Large intestine (tissue), 3 donors: ENCODE measurements at regions not wholly inside any gene's neighbourhood (a gene's known extent, or its start where the extent isn't known, plus 50 kb on each side); places are given as distances from the start of the nearest gene placed in this dataset.
A peak's percentile ranks its signal among the peaks of the same experiment; 100 is the strongest.
"Not testable (repeated sequence)": the region's sequence is repeated elsewhere in the genome, so short reads cannot be mapped to it uniquely, and the experiment has no call there.

Experiments used
- DNase-seq, 2 donors: peaks; one replicate each; pipeline versions ENCODE4 v3.0.0 to v3.0.0-alpha.2; 2013
- H3K27ac ChIP-seq: one replicate; pipeline ENCODE4 v1.5.1; 2013; ENCODE audit warnings: low read length
- H3K27me3 ChIP-seq: 2 replicates; pipeline ENCODE4 v1.6.1; 2013; ENCODE audit warnings: low read length; ENCODE audit not compliant: control insufficient read depth, insufficient read depth
- H3K36me3 ChIP-seq: 2 replicates; pipeline ENCODE4 v1.6.1; 2013; ENCODE audit warnings: low read length; ENCODE audit not compliant: control insufficient read depth, insufficient read depth
- H3K4me1 ChIP-seq: one replicate; pipeline ENCODE4 v1.6.1; 2013; ENCODE audit warnings: low read length; ENCODE audit not compliant: control insufficient read depth, insufficient read depth
- H3K4me3 ChIP-seq: one replicate; pipeline ENCODE4 v1.5.1; 2013; ENCODE audit warnings: low read length
- H3K9me3 ChIP-seq: one replicate; pipeline ENCODE4 v1.6.1; 2013; ENCODE audit warnings: mild to moderate bottlenecking, low read depth, low read length, moderate library complexity; ENCODE audit not compliant: control insufficient read depth
- WGBS: methylation state at CpG from one replicate; pipeline ENCODE4 v1.1.5; 2013; ENCODE audit warnings: low lambda C conversion rate; ENCODE audit not compliant: insufficient coverage; 5-methylcytosine and 5-hydroxymethylcytosine counted together

DNA sequence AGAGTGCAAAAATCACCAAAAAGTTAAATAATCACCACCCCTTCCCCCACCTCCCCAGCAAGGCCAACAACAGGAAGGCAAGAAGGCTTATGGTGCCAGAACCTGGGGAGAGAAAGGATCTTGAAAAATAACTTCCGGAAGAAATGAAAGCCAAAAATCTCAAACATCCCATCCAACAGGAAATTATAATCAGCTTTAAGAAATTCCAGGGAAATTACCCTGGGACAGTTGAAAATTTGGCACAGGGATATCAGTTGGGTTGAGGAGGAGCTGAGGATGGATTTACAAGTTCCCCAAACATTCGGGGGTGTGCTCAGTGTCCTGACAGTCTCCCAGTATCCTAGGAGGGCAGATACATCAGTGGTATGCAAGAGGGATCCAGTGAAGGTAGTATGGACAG, 82.7 kb downstream of the POLR2M start:
- peaks cover 23% of the 10 kb centered on the region for H3K4me1 ChIP-seq
- H3K9me3 ChIP-seq = no peaks in the 10 kb centered on the region
- H3K36me3 ChIP-seq = no peaks in the 10 kb centered on the region
- H3K4me3 ChIP-seq = no peak overlapping the region
- H3K27me3 ChIP-seq = no peaks in the 10 kb centered on the region
- no peak for DNase-seq
- no peak overlapping the region for H3K27ac ChIP-seq
- no CpG with 5 or more reads among the region's 2 CpGs for WGBS

DNA sequence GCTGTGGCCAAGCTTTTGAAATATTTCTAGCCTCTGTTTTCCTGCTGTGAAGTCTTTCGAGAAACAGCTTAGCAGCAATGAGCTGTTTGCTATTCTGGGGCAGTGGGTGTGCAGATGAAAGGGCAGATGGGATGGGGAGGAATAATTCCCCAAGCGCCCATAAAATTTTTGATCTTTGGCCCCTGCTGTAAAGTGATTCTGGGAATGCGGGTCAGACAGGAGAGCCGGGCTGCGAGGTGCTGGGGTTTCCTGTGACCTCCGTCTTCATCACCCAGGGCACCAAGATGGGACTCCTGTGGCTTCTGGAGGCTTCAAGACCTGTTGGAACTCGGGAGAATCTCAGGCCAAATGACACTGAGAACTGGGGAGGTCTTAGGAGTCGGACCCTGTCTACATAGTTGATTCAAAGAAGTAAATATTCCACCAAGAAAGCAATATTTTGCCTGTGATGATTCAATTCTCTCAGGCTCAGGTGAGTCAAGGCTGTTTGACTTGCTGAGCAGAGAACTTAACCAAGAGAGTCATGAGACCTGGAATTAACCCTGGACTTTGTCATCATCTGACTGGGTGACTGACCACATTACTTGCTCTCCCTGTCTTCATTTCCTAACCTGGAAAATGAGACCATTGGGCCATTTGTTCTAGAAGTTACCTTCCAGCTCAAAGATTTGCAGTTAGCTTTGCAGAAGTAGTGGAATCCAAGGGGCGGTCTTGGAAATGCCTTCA, 86.4 kb downstream of the POLR2M start:
- no peak overlapping the region for H3K4me3 ChIP-seq
- no peaks in the 10 kb centered on the region for H3K27me3 ChIP-seq
- H3K36me3 ChIP-seq = no peaks in the 10 kb centered on the region
- peak; percentile 88 to 92 for DNase-seq
- H3K27ac ChIP-seq = peak overlapping the region; percentile 94
- WGBS = no CpG with 5 or more reads among the region's 9 CpGs
- H3K9me3 ChIP-seq = no peaks in the 10 kb centered on the region
- H3K4me1 ChIP-seq = peaks cover 23% of the 10 kb centered on the region

DNA sequence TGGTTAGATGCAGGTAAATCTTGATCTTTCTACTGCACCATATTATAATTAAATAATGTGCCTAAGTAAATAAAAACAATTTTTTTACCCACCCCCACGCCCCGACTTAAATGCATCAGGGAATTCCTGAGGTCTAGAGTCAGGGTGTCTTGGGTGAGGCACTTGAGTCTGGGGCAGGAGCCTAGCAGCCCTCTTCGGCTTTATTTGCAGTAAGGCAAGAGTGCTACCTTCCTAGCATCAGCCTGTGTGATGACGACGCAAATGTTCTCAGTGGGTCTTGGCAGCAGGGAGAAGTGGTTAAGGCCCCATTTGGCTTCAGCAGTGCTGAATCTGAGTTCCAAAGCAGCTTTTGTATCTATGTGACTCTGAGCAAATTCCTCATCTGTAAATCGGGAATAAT, 88.7 kb downstream of the POLR2M start:
- Histone ChIP-seq H3K36me3 (no peaks in the 10 kb centered on the region), H3K9me3 (no peaks in the 10 kb centered on the region), H3K27ac (no peak overlapping the region), H3K4me3 (no peak overlapping the region), H3K4me1 (peaks cover 31% of the 10 kb centered on the region), H3K27me3 (no peaks in the 10 kb centered on the region)
- no CpG with 5 or more reads among the region's 6 CpGs for WGBS
- DNase-seq = no peak

DNA sequence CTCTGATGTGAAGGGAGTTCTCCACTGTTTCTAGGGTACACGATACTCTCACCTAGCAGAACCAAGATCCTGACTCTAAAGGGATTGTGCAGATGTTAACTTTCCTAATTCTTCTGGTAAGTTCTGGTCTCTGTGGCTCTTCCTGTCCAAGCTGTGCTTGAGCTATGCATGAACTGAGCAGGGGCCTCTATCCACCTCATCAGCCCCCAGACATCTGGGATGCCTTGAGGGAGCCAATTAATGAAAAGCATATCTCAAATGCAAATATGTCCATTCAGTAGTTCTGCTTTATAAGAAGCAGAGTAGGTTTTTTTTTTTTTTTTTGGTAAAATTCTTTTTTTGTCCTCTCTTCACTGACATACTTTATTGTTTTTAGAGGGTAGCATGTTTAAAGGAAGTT, 89.6 kb downstream of the POLR2M start:
- Histone ChIP-seq H3K9me3 (no peaks in the 10 kb centered on the region), H3K27ac (no peak overlapping the region), H3K27me3 (no peaks in the 10 kb centered on the region), H3K4me3 (no peak overlapping the region), H3K36me3 (no peaks in the 10 kb centered on the region), H3K4me1 (peaks cover 31% of the 10 kb centered on the region)
- WGBS = no CpG with 5 or more reads among the region's 1 CpG
- DNase-seq = no peak

DNA sequence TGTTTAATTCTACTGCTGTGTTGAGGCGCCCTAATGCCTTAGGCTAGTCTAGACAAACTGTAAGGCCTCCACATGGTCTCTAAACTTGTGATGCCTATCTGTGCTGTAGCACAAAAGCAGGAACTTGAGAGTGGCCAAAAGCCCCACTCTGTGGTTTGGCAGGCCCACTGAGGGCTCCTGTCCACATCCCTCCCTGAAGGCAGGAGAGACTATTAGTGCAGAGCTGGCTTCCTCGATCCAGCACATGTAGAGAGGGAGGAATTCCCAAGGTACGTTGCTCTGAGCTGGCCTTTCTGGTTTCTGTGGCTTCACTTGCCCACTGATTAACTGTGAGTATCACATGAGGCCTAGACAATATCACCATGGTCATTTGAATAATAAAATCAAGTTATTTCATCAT, 90.6 kb downstream of the POLR2M start:
- no peak for DNase-seq
- H3K27me3 ChIP-seq = no peaks in the 10 kb centered on the region
- H3K36me3 ChIP-seq = no peaks in the 10 kb centered on the region
- peaks cover 22% of the 10 kb centered on the region for H3K4me1 ChIP-seq
- H3K27ac ChIP-seq = no peak overlapping the region
- no peak overlapping the region for H3K4me3 ChIP-seq
- no CpG with 5 or more reads among the region's 3 CpGs for WGBS
- no peaks in the 10 kb centered on the region for H3K9me3 ChIP-seq

DNA sequence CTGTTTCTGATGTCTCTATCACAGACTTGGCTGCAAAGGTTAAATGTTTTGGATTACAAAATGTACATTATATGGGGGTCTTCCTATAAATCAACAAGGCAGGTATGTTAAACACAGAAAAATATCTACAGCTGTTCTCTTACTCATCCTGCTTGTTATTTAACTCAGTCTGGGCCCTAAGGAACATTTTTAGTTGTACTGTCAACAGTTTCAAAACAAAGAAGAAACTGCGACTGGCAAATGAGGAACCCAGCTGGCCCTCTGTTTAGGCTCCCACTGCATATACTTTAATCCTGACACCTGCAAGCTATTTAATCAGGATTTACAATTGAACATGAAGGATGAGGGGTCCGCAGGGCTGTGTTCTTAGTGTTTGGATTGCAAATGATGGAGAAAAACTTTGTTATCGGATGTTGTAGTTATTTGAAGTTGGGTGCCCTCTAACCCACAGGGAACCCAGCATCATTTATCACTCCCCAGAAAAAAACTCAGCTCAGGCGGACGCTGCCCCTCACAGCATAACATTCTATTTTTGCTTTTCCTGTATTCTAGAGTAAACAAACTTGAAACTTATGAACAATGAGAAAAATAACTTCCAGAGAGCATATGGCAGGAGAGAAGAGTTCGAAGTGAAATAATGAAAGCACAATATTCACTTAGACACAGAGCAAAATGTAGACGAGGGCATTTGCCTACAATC, 91.2 kb downstream of the POLR2M start:
- WGBS = 83% methylated on average over 1 of the region's 7 CpGs
- H3K27me3 ChIP-seq = no peaks in the 10 kb centered on the region
- H3K27ac ChIP-seq = no peak overlapping the region
- no peak for DNase-seq
- H3K9me3 ChIP-seq = no peaks in the 10 kb centered on the region
- H3K36me3 ChIP-seq = no peaks in the 10 kb centered on the region
- no peak overlapping the region for H3K4me3 ChIP-seq
- H3K4me1 ChIP-seq = peaks cover 16% of the 10 kb centered on the region

DNA sequence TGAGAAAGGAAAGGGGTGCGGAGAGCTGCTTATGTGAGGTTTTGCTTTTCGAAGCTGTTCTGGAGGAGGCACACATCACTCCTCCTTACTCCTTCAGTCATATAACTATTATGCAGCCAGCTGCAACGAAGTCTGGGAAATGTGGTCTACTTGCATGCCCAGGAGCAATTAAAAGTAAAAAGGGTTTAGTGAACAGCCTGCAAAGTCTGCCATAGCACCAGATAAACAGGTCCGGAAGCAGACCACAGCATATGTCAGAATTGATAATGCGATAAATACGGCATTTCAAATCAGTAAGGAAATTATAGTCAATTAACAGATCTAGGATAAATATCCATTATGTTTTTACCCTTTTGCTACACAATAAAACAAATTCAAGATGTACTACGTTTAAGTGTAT, 99.5 kb downstream of the POLR2M start:
- H3K27me3 ChIP-seq = no peaks in the 10 kb centered on the region
- 50% methylated on average over 2 of the region's 7 CpGs for WGBS
- no peak overlapping the region for H3K4me3 ChIP-seq
- no peak overlapping the region for H3K27ac ChIP-seq
- DNase-seq = no peak
- no peaks in the 10 kb centered on the region for H3K4me1 ChIP-seq
- H3K9me3 ChIP-seq = no peaks in the 10 kb centered on the region
- H3K36me3 ChIP-seq = no peaks in the 10 kb centered on the region

DNA sequence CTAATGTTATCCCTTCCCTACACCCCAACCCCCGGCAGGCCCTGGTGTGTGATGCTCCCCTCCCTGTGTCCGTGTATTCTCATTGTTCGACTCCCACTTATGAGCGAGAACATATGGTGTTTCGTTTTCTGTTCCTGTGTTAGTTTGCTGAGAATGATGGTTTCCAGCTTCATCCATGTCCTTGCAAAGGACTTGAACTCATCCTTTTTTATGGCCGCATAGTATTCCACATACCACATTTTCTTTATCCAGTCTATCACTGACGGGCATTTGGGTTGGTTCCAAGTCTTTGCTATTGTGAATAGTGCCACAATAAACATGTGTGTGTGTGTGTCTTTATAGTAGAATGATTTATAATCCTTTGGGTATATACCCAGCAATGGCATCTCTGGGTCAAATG, 102.8 kb downstream of the POLR2M start:
- 100% methylated on average over 2 of the region's 7 CpGs for WGBS
- not testable (repeated sequence) for H3K36me3 ChIP-seq, H3K9me3 ChIP-seq, H3K4me1 ChIP-seq, H3K27me3 ChIP-seq, DNase-seq, H3K4me3 ChIP-seq, H3K27ac ChIP-seq

DNA sequence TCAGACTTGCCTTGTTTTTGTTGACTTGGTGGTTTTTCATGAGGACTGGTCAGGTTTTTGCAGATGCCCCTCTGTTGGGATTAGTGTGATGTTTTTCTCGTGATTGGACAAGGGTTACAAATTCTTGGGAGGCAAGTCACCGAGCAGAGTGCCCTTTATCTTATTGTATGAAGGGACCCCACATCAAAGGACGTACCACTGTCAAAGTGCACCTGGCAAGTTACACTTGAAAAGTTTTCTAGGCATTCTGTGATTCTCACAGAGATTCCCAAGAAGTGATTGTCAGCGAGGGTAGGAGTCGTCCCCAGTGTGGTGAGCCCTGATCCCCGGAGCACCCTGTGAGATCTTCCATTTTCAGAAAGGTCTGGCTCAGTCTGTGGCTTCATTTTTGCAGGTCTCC, 110.1 kb downstream of the POLR2M start:
- no peaks in the 10 kb centered on the region for H3K36me3 ChIP-seq
- no peak for DNase-seq
- H3K9me3 ChIP-seq = no peaks in the 10 kb centered on the region
- H3K4me3 ChIP-seq = no peak overlapping the region
- H3K27ac ChIP-seq = no peak overlapping the region
- no peaks in the 10 kb centered on the region for H3K4me1 ChIP-seq
- no peaks in the 10 kb centered on the region for H3K27me3 ChIP-seq
- no CpG with 5 or more reads among the region's 6 CpGs for WGBS

DNA sequence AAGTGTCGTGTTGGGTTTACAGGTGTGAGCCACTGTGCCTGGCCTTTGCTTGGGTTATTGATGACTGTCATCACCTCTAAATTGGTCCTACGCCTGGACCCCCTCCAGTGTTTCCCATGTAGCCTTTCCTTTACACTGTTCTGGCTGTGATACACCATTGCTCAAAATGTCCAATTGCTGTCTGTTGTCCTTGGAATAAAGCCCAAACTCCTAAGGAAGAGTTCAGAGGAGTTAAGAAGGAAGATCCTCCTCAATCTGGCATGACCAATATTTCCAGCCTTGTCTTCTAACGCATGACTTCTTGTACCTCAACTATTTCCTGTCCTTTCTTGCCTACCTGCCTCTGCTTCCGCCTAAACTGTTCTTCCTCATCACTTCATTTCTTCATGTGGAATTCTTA, 113.1 kb downstream of the POLR2M start:
- 94% methylated on average over 2 of the region's 4 CpGs for WGBS
- DNase-seq = no peak
- Histone ChIP-seq H3K27ac (no peak overlapping the region), H3K36me3 (no peaks in the 10 kb centered on the region), H3K4me1 (no peaks in the 10 kb centered on the region), H3K9me3 (no peaks in the 10 kb centered on the region), H3K27me3 (no peaks in the 10 kb centered on the region), H3K4me3 (no peak overlapping the region)

DNA sequence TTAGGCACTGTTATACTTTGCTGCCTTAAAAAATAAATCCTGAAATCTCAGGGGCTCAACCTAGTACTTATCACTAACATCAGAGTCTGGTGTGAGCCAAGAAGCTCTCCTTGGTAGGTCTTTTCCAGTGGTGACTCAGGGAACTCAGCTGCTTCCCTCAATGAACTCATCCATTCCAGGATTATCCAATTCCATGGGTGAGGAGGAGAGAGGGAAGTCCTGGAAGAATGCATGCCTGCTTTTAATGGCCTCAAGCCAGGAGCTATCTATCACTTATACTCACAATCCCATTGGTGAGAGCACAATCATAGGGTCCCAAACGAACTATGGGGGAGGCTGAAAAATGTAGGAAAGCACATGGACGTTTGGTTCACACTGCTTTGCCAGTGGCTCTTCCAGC, 113.6 kb downstream of the POLR2M start:
- H3K27ac ChIP-seq = no peak overlapping the region
- H3K4me3 ChIP-seq = no peak overlapping the region
- H3K9me3 ChIP-seq = no peaks in the 10 kb centered on the region
- WGBS = 80% methylated on average over 1 of the region's 2 CpGs
- H3K4me1 ChIP-seq = no peaks in the 10 kb centered on the region
- no peaks in the 10 kb centered on the region for H3K36me3 ChIP-seq
- DNase-seq = no peak
- no peaks in the 10 kb centered on the region for H3K27me3 ChIP-seq
